CMK (cell line): ENCODE measurements at regions not wholly inside any gene's neighbourhood (a gene's known extent, or its start where the extent isn't known, plus 50 kb on each side); places are given as distances from the start of the nearest gene placed in this dataset.

ENCODE experiments used
- DNase-seq: peaks from one replicate; pipeline ENCODE4 v3.0.0-alpha.2; 2010; ENCODE audit warnings: low read depth

GRCh38 chr2:221689140-221689539 is 117.0 kb upstream of the EPHA4 start:
- DNase-seq: no peak

DNA sequence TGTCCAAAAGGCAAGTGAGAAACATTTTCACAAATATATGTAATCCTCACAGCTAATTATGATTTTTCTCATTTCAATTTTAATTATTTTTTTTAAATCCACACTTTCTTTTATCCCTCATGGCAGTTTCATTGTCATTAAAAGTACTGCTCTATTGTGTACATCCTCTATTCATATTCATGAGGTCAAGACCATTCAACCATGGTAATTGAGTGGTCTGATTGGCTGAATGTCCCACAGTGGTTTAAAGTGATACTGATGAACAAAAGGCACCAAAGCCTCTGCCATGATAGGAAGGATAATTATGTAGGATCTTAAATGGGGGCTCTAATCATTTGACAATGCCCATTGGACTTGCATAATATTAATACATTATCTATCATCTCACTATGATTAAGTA is 108.4 kb upstream of the EPHA4 start:
- no peak for DNase-seq

DNA sequence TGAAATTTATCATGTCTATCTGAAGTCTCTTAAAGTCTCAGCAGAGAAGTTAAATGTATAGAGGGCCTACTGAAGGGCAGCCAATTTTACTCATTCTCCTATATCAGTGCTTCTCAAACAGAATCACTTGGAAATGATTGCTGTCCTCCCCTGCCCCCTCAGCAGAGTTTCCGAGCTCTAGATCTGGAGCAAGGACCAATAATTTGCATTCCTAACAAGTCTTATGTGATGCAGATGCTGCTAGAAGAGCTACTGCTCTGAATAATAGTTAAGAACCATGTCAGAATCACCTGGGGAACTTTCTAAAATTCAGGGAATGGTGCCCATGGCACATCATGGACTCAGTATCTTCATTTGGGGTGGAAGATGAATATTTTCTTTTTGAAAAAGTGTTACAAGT is 105.6 kb upstream of the EPHA4 start:
- DNase-seq: no peak

- DNase-seq: no peak
Observed at GRCh38 chr2:221676566-221677172, 104.6 kb upstream of the EPHA4 start.

DNA sequence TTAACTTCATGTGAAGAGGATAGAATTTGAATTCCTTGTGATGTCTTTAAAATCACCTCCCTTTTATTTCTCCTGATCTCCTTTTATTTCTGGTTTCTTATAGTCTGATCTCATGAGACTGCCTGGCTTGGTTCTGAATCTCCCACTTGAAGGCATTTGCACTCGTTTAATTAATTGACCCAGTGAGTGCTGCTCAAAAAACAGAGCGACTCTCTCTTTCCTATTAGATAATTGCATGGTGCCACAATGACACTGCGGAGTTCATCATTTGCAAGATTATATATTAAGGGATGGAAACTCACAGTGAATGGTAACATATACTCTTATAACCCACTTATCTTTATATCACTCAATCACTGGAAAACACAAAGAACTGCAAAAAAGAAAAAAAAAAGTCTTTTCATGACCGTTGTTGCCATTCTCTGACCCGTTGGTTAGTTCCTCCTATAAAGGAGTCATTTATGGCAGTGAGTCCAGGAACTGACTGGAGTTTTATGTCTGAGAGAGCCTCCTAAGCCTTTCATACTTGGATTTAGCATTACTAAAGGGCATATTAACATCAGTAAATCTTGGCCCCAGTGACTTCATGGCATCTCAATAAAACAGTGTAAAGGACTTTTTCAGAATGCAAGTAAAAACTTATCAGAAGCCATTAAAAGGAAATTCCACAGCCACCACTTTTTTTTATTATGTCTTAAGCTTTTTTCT is 103.3 kb upstream of the EPHA4 start:
- DNase-seq: no peak

DNA sequence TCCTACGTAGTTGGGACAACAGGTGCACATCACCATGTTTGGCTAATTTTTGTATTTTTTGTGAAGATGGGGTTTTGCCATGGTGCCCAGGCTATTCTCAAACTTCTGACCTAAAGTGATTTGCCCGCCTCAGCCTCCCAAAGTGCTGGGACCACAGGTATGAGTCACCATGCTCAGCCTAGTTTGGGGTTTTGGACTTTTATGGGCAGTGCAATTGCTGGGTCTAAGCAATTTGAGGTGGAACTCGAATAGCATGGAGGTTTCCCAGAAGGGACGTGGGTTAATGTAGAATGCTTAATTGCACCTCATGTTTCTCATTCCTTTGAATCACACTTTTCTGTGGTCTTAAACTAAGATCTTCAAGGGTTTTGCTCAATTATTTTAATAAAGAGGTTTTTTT is 102.3 kb upstream of the EPHA4 start:
- DNase-seq: no peak

GRCh38 chr2:221673248-221673647 is 101.1 kb upstream of the EPHA4 start:
- DNase-seq: no peak

DNA sequence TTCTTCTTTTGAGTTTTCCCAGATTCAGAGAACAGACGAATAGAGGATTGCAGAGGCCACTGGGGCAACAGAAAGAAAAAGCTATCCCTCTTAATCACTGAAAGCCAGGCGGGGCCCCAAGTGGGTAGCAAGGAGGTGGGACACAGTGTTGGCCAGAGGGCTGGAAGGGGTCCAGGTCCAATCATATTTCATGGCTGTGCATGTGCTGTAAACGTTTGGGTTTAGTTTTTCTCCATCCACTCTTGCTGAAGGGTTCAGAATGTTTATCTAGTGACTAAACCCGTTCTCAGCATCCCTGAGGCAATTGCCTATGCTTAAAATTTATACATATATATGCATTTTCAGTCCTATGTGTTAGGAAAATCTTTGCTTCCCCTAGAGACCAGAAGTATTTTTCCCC is 99.4 kb upstream of the EPHA4 start:
- DNase-seq: no peak

DNA sequence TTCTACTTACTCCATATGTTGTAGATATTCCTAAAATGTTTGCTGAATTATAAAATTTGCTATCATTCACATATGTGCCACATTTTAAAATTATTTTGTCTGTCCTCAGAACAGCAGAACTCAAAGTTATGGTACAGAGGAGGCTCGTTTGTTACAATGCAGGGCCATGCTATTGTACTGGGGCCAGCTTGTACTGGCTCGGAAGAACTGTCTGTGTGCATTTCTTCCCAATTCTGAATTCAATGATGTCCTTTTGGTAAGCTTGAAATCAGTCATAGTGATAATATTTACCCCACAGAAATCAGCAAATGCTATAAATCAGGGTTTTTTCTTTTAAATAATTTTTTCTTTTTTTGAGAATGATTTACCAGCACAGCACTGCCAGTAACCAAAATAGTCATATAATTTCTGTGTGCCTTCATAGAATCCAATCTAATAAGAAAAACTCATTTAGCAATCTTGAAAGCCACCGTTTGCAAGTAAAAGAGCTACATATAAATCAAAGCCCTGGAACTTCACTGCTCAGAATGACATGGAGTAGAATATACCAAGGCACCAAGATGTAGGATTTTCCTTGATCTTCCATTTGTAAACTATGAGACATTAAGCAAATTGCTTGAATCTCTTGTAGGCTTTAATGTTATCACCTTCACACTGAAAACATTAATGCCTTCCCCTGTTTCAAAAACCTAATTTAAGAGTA is 90.7 kb upstream of the EPHA4 start:
- no peak for DNase-seq

GRCh38 chr2:221657806-221658205 is 85.7 kb upstream of the EPHA4 start:
- no peak for DNase-seq

GRCh38 chr2:221655300-221655699 is 83.2 kb upstream of the EPHA4 start:
- DNase-seq: no peak

DNA sequence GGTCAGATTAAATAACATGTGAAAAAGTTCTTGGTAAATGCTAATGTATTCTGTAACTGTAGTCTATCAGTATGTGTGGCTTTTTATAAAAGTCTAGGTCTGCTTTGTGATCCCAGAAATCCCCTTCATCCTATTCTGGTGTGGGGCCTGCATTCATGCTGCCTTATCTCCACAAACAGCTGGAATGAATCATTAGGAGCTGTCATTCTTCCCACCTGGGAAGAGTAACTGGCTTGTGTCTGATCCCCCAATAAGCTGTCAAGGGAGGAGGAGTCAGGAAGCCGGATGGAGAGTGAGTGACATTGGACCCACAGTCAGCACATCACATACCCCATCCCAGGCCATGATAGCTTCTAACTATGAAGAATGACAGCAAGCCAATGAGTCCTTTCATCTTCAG is 81.1 kb upstream of the EPHA4 start:
- DNase-seq: no peak

DNA sequence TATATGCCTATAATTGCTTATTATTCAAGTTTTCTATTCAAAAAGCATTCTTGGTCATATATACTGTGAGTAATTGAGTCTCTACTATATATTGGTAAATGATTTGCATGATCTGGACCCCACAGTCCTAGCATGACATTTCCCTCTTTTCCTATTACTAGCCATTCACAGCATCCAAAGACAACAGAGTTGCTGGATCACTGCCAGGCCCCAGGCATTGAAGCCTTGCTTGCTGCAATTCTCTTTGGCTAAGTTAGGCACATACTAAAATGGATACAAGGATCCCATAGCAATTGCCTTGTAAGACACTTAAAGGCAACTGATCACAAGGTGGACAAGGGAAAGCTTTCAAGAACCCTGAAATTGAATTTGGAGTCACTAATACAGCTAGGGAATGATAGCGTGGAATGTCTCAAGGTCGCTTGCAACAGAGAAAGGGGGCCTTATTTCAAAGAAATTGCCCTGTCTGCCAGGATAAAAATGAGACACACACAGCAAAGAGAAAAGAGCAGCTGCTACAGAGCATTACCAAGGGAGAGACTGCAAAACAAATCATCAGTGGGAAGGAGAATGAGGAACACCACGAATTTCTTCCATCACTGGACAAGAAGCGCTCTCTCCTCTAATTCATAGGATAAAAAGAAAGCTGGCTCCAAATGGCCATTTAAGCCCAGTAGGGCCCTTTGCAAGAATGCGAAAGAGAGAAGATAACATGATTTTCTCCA is 77.1 kb upstream of the EPHA4 start:
- no peak for DNase-seq

DNA sequence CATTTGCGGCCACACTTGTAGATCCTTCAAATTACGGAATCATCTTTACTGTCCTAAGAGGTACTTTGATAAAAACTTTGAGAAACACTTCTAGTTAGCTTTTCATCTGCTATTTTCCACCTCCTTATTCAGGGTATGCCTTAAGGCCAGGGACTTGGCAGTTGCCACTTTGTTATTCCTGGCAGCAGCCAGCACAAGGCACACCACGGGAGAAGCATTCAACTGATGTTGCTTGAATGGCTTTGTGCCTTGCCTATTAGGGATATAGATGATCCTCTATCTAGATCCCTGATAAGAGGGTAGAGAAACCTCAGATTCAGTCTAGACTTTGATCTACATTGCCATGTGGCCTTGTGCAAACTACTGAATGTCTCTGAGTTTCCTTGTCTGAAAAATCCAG is 70.3 kb upstream of the EPHA4 start:
- DNase-seq: no peak

DNA sequence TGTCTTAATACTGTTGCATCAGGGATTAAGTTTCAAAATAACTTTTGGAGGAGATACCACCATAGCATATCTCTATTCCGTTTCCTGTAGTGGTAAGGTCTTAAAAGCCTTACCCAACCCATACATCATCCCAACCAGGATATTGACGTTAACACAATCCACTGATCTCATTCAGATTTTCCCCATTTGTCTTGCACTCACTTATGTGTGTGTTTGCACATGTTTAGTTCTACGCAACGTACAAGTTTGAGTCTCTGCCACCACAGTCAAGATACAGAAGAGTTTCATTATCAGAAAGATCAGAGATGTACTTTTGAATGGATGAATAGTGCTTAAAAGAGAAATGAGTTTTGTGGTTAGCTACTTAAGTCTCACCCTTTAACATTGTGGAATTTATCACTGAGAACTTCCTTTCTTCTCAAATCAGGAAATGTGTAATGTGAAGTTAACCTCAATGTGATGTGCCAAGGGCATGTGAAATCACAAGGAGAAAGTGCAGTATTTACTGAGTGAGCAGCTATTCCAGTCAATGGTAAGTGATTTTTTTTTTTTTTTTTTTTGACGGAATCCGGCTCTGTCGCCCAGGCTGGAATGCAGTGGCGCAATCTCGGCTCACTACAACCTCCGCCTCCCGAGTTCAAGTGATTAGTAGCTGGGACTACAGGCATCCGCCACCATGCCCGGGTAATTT is 69.2 kb upstream of the EPHA4 start:
- no peak for DNase-seq

DNA sequence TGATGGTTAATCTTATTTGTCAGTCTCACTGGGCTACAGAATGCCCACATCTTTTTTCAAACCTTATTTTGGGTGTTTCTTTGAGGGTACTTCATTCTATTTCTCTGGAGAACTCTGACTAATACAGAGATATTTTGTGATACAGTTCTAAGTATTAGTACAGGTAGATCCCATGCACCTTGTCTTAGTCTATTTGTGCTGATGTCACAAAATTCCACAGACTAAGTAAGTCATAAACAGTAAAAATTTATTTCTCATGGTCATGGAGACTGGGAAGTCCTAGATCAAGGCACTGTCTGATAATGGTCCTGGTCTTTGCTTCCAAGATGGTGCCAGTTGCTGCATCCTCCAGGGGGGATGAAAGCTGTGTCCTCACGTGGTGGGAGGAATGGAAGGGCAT is 68.6 kb upstream of the EPHA4 start:
- no peak for DNase-seq

DNA sequence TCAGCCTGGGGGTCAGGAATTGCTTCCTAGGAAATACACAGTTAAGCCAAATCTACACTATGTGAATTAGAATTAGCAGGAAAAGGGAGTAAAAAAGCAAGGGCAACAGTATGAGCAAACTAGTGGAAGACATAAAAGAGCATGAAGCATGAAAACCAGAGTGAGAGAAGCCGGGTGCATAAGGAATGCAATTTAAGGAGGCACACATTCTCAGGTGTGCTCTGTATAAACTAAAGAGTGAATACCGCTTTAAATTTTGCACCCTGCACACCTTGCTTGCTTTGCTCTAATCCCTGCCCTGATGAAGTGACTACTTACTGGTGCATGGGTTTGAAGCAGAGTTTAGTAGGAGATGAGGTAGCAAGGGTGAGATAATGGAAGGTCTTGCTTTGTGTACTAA is 65.7 kb upstream of the EPHA4 start:
- no peak for DNase-seq

- no peak for DNase-seq
Observed at GRCh38 chr2:221635949-221636348, 63.8 kb upstream of the EPHA4 start.

DNA sequence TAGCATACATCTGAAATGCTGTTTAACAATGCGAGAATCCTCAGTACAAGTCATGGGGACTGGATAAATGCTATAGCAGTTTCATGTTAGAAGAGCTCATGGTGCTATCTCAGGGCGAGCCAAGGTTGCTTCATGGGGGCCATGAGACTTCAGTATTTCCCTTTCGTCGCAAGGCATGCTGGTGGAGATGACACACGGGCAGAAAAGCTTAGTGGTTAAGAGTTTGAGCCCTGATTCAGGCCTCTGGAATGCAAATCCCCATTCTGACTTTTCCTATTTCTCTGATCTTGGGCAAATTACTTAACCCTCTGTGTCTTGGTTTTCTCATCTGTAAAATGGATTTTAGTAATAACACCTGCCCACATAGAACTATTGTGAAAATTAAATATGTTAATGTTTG is 57.4 kb upstream of the EPHA4 start:
- DNase-seq: no peak

DNA sequence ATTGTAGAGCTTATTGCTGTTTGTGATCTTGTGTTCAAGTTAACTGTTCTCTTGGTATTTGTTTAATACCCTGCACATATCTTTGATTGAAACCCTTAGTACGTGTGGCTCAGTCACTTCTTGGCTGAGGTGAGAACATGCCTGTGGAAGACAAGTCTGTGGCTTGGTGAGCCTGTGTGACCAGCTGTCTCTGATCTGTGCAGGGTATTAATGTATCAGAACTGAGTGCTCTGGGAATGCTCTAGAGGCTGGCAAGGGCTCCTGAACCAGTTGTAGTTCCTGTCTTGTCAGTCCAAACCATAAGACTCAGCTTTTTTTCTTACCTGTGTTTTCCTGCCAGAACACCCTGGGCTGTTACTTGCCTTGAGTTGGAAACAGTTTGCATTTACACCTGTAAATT is 52.4 kb upstream of the EPHA4 start:
- no peak for DNase-seq
